ENCODE measurements at regions not wholly inside any gene's neighbourhood (a gene's known extent, or its start where the extent isn't known, plus 50 kb on each side); places are given as distances from the start of the nearest gene placed in this dataset.
"Not testable (repeated sequence)": the region's sequence is repeated elsewhere in the genome, so short reads cannot be mapped to it uniquely, and the experiment has no call there.

DNA sequence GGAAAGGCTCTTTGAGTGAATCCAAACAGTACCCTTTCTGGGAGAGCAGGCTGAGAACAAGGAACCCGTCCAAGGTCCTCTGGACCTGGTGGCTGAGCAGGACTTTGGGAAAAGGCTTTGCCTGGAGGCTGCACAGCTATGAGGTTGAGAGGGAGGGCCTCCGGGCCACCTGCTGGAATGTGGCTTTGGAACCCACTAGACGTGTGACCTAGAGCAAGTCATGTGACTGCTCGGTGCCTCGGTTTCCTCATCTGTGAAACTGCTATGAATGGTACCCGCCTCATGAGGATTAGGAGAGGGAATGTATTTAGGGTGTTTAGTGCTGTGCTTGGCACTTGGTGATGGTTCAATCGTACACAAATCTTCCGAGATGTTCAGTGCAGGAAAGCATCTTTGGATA is 50.4 kb downstream of the HAPSTR1 start:
- DNase-seq = no peak

DNA sequence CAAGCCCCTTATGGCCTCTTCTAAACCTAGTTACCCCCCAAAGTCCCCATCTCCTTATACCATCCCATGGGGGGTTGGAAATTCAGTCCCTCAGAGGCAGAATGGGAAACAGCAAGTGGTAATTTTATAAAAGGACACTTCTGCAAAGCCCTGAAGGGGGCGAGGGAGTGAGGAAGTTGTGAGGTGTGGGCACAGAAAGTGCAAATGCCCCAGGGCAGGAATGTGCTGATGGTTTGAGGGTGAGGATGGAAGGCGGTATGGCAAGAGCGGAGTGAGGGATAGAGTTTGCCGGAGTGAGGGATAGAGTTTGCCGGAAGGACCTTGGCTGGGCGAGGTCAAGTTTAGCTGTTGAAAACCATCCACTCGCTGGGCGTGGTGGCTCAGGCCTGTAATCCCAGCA is 52.7 kb downstream of the HAPSTR1 start:
- no peak for DNase-seq

GRCh38 chr16:9148374-9149015 is 57.1 kb downstream of the HAPSTR1 start:
- DNase-seq = no peak

GRCh38 chr16:9151074-9151473 is 59.6 kb downstream of the HAPSTR1 start:
- DNase-seq = no peak

GRCh38 chr16:9151597-9151996 is 60.2 kb downstream of the HAPSTR1 start:
- DNase-seq = no peak

GRCh38 chr16:9152649-9153501 is 61.4 kb downstream of the HAPSTR1 start:
- DNase-seq = no peak

DNA sequence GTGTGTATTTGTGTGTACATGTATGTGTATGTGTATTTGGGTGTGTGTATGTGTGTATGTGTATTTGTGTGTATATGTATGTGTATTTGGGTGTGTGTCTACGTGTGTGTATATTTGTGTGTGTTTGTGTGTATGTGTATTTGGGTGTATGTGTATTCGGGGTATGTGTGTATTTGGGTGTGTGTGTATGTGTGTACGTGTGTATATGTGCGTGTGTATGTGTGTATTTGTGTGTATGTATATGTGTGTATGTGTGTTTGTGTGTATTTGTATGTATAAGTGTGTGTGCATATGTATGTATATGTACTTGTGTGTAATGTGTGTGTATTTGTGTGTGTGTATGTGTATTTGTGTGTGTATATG is 62.0 kb downstream of the HAPSTR1 start:
- DNase-seq = no peak

DNA sequence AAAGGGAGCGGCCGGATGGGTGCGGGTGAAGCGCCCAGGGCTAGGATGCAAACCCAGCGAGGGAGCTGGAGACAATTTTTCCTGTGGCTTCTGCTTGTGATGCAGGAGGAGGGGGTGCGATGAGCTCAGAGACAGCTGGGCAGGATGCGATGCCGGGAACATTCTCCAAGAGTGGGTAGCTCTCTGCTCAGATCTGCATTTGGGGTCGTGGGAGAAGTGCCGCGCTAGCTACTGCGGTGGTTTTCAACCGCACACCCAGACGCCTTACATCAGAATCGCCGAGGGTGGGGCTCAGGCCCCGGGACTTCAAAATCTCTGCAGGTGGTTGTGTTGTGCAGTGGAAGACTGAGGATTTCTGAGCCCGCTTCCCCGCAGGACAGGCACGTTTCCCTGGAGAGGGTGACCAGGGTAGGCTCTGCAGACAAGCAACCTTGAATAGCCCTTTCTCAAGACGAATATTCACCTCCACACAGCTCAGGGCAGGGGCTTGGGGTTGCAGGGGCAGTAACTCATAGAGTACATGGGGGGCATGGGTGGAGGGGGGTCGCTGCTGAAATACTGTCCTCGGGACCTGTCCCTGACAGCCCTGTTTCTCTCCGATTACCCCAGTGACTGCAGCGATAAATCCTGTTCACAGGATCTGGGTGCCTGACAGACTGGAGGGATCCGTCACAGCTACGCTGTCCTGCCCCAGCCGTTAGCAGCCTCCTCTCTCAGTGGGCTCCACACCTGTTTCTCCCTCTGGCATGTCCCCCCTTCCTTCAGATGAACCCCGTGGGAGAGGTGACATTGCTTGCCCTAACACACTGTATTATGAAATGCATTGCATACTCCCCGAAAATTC is 63.3 kb downstream of the HAPSTR1 start:
- DNase-seq = no peak

- no peak for DNase-seq
Observed at GRCh38 chr16:9155871-9156270, 64.4 kb downstream of the HAPSTR1 start.

DNA sequence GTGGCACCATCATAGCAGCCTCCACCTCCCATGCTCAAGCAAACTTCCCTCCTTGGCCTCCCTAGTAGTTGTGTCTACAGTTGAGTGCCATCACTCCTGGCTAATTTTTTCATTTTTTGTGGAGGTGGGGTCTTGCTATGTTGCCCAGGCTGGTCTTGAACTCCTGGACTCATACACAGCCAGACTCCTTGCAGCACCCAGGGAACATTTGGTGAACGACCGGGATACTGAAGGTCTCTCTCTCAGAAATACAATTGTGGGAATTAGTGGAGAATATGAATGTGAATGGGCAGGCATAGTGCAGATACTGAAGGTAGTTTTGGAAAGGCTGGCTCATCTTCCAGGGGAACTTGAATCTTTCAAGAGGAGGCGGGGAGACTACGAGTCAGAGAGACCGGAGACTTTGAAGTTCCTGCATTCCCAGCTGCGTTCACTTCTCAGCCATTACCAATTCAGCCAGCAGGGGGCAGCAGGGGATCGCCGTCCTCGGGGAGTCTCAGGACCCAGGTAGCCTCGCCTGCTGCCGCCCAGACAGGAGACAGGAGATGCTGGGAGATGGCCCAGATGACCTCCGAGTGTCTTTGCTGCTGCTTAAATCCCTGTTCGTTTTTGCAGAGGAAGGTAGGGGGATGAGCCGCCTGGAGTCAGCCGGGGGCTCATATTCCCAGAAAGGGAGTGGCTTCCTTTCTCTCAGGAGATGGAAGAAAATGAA is 68.6 kb downstream of the HAPSTR1 start:
- DNase-seq = no peak

GRCh38 chr16:9160551-9160911 is 69.1 kb downstream of the HAPSTR1 start:
- DNase-seq = no peak

DNA sequence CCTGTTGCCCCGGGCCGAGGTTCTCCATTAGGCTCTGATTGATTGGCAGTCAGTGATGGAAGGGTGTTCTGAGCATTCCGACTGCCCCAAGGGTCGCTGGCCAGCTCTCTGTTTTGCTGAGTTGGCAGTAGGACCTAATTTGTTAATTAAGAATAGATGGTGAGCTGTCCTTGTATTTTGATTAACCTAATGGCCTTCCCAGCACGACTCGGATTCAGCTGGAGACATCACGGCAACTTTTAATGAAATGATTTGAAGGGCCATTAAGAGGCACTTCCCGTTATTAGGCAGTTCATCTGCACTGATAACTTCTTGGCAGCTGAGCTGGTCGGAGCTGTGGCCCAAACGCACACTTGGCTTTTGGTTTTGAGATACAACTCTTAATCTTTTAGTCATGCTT is 74.2 kb downstream of the HAPSTR1 start:
- DNase-seq = no peak

DNA sequence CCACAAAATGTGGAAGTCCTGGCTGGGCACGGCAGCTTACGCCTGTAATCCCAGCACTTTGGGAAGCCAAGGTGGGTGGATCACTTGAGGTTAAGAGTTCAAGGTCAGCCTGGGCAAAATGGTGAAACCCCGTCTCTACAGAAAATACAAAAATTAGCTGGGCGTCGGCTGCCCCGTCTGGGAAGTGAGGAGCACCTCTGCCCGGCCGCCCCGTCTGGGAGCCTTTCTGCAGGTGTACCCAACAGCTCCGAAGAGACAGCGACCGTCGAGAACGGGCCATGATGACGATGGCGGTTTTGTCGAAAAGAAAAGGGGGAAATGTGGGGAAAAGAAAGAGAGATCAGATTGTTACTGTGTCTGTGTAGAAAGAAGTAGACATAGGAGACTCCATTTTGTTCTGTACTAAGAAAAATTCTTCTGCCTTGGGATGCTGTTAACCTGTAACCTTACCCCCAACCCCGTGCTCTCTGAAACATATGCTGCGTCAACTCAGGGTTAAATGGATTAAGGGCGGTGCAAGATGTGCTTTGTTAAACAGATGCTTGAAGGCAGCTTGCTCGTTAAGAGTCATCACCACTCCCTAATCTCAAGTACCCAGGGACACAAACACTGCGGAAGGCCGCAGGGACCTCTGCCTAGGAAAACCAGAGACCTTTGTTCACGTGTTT is 75.0 kb downstream of the HAPSTR1 start:
- DNase-seq = not testable (repeated sequence)

DNA sequence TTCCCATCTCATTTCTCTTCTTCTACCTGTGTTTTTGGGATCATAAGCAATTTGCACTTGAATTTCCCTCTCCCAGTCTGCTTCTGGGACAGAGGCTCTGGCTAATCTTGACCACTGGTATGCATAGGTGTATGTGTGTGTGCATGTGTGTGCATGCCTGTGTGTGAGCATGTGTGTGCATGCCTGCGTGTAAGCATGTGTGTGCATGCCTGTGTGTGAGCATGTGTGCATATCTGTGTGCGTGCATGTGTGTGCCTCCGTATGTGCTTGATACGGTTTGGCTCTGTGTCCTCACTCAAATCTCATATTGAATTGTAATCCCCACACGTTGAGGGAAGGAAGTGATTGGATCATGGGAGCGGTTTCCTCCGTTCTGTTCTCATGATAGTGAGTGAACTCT is 77.7 kb downstream of the HAPSTR1 start:
- DNase-seq = no peak

DNA sequence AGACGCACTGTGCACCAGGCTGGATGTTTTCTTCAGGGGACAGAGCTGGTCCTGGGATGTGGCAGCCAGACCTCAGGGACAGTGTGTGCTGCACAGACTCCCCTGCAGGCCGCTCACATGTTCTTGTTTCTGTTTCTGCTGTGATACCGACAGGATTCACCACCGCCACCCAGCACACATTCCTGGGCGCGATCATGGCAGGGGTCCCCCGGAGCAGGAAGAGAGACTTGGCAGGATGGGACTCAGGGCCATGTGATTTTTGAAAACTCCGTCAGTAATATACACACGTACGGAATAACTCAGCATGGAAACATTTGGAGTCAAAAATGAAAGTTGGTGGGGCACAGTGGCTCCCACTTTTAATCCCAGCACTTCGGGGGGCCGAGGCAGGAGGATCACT is 79.0 kb downstream of the HAPSTR1 start:
- no peak for DNase-seq

- DNase-seq = no peak
Observed at GRCh38 chr16:9176547-9177418, 85.3 kb downstream of the HAPSTR1 start.

DNA sequence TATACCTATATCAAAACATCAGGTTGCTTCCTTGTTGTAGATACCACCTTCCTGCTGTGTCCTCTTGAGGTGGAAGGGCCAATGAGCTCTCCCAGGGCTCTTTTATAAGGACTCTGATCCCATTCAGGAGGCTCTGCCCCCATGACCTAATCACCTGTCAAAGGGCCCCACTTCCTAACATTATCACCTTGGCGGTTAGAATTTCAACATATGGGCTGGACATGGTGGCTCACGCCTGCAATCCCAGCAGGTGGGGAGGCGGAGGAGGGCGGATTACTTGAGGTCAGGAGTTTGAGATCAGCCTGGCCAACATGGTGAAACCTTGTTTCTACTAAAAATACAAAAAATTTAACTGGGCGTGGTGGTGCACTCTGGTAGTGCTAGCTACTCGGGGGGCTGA is 86.4 kb downstream of the HAPSTR1 start:
- no peak for DNase-seq

DNA sequence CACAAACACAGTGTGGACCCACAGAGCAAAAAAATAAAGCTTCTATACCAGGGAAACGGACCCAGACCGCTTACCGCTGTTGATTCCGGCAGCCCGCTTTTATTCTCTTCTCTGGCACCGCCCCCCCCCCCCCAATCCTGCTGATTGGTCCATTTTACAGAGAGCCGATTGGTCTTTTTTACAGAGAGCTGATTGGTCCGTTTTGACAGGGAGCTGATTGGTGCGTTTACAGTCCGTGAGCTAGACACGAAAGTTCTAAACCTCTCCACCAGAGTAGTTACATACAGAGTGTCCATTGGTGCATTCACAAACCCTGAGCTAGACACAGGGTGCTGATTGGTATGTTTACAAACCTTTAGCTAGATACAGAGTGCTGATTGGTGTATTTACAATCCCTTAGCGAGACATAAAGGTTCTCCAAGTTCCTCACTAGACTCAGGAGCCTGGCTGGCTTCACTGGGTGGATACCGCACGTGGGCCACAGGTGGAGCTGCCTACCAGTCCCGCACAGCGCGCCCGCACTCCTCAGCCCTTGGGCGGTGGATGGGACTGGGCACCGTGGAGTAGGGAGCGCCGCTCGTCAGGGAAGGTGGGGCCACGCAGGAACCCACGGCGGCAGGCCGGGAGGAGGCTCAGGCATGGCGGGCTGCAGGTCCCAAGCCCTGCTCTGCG is 92.4 kb downstream of the HAPSTR1 start:
- DNase-seq = no peak

DNA sequence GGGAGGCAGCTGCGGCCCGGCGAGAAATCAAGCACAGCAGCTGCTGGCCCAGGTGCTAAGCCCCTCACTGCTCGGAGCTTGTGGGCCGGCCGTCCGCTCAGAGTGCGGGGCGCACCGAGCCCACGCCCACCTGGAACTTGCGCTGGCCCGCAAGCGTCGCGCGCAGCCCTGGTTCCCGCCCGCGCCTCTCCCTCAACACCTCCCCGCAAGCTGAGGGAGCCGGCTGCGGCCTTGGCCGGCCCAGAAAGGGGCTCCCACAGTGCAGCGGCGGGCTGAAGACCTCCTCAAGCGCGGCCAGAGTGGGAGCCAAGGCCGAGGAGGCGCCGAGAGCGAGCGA is 92.9 kb downstream of the HAPSTR1 start:
- DNase-seq = no peak

- no peak for DNase-seq
Observed at GRCh38 chr16:9185381-9185780, 93.9 kb downstream of the HAPSTR1 start.

DNA sequence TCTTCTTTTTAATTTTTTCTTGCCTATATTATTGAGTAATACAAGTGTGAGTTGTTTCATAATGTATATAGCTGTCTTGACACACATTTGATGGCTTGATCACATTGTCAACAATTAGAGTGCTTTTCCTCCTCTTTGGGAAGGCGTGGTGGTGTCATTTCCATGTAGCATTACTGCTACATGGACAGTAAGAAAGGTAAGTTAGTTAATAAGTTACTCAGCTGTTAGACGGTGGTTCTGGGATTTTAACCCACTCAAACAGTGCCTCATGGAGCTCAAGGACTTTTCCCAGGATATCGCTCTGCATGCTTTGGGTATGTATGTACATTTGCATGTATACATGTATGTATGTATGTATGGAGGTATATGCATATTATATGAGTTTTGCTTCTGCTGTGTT is 94.6 kb downstream of the HAPSTR1 start:
- DNase-seq = no peak
